Panc1 (cell line): ENCODE measurements at regions not wholly inside any gene's neighbourhood (a gene's known extent, or its start where the extent isn't known, plus 50 kb on each side); places are given as distances from the start of the nearest gene placed in this dataset.

Source experiments
- ATAC-seq: fragments of 200-7000 bp; cut with Tn5 transposase; 2 replicates; pipeline ENCODE4 v1.9.1; 2020; ENCODE audit warnings: mild to moderate bottlenecking, moderate library complexity
- BruUV-seq: library from RNA; stranded (reverse); fragments of 400-500 nt; replicated peaks from 2 replicates; lab custom pipeline; 2021; lab: Mats Ljungman, UMichigan
- CTCF ChIA-PET: fragments of 300-600 bp; sonication (Branson Sonifier 250); formaldehyde crosslinking; loops from one replicate; lab custom pipeline; 2022; ENCODE audit warnings: antibody characterized with exemption; lab: Charles Lee
- POLR2A ChIA-PET: fragments of 300-600 bp; sonication (Branson Sonifier 250); formaldehyde crosslinking; loops from one replicate; lab custom pipeline; 2022; ENCODE audit warnings: antibody characterized with exemption; lab: Charles Lee
- DNase-seq: peaks from one replicate; pipeline ENCODE4 v3.0.0-alpha.2; 2010; ENCODE audit warnings: low read depth, low spot score
- H3K27ac ChIP-seq: 2 replicates; pipeline ENCODE4 v1.5.1; 2011; ENCODE audit warnings: mild to moderate bottlenecking, low read length, inconsistent platforms
- H3K27me3 ChIP-seq: fragments of 200-500 bp; sonication (Bioruptor generic); 2 replicates; pipeline ENCODE4 v1.6.0; 2014; ENCODE audit warnings: low read length, inconsistent platforms; ENCODE audit not compliant: control insufficient read depth, insufficient read depth
- H3K36me3 ChIP-seq: fragments of 200-500 bp; sonication (Bioruptor generic); 2 replicates; pipeline ENCODE4 v1.5.1; 2014; ENCODE audit warnings: inconsistent platforms, mild to moderate bottlenecking, low read length, moderate library complexity; ENCODE audit not compliant: control insufficient read depth, insufficient read depth
- H3K4me1 ChIP-seq: 2 replicates; pipeline ENCODE4 v1.5.1; 2011; ENCODE audit warnings: inconsistent platforms, mild to moderate bottlenecking, low read length, moderate library complexity; ENCODE audit not compliant: control insufficient read depth, insufficient read depth
- H3K4me3 ChIP-seq, 2 experiments: 2 replicates each; pipeline ENCODE4 v1.5.1; 2011 to 2012; ENCODE audit warnings: low read depth in 2 of 2, low read length in 2 of 2, mild to moderate bottlenecking in 2 of 2, inconsistent platforms in 1 of 2, moderate library complexity in 1 of 2
- H3K9me3 ChIP-seq: fragments of 200-500 bp; sonication (Bioruptor generic); 2 replicates; pipeline ENCODE4 v1.5.1; 2014; ENCODE audit warnings: low read depth, mild to moderate bottlenecking, inconsistent platforms, low read length, moderate library complexity; ENCODE audit not compliant: control insufficient read depth, insufficient read depth
- CTCF ChIP-seq: fragments of 450-650 bp; IDR thresholded peaks from 2 replicates; pipeline ENCODE4 v1.5.1; 2017; ENCODE audit warnings: mild to moderate bottlenecking
- POLR2AphosphoS5 ChIP-seq: IDR thresholded peaks from 2 replicates; pipeline ENCODE4 v1.6.1; 2012; ENCODE audit warnings: mild to moderate bottlenecking, low read depth, low read length, moderate library complexity
- REST ChIP-seq, 2 experiments: IDR thresholded peaks; 2 replicates each; pipeline ENCODE4 v1.6.1; 2011 to 2012; ENCODE audit warnings: low read depth in 2 of 2, control low read depth in 1 of 2, low read length in 1 of 2, mild to moderate bottlenecking in 1 of 2, moderate library complexity in 1 of 2; ENCODE audit not compliant: insufficient read depth in 1 of 2
- SIN3A ChIP-seq: IDR thresholded peaks from 2 replicates; pipeline ENCODE4 v1.6.1; 2012; ENCODE audit warnings: low read depth, mild to moderate bottlenecking, low read length, moderate library complexity, borderline replicate concordance; ENCODE audit not compliant: insufficient read depth
- TCF7L2 ChIP-seq: IDR thresholded peaks from 2 replicates; pipeline ENCODE4 v1.6.1; 2011; ENCODE audit warnings: mild to moderate bottlenecking, low read depth, low read length, inconsistent platforms
- in situ Hi-C: cut with HindIII; loops from 2 replicates; pipeline ENCODE4 v1.10.0; 2016; ENCODE audit warnings: low sequenced_read_pairs, low pct_unique_long_range_greater_than_20kb
- intact Hi-C: fragments of 100-400 bp; cut with micrococcal nuclease; formaldehyde crosslinking; loops from one replicate; pipeline ENCODE4 v1.10.0; 2022; ENCODE audit not compliant: unreplicated experiment

- in situ Hi-C loops (no loop called here), intact Hi-C loops (no loop called here)
- Histone ChIP-seq H3K27me3 (no peaks in the 10 kb centered on the region), H3K9me3 (no peaks in the 10 kb centered on the region), H3K4me3 (no peak overlapping the region), H3K27ac (no peak overlapping the region), H3K4me1 (no peaks in the 10 kb centered on the region), H3K36me3 (no peaks in the 10 kb centered on the region)
- ChIA-PET POLR2A (no interaction called here), CTCF (no interaction called here)
- ATAC-seq (no peak), DNase-seq (no peak)
- TF ChIP-seq REST (IDR thresholded peaks at IDR 0.05; ENCODE audit: insufficient read depth in 1 of 2, low read depth in 2 of 2, low read length in 1 of 2) (no peak), SIN3A (no peak), POLR2AphosphoS5 (no peak), CTCF (no peak), TCF7L2 (no peak)
- no TSS peak for BruUV-seq
Observed at GRCh38 chr10:111820471-111820870, 363.1 kb downstream of the GPAM start.

- no peaks in the 10 kb centered on the region for H3K27me3 ChIP-seq
- no peak overlapping the region for H3K27ac ChIP-seq
- ChIA-PET POLR2A (no interaction called here), CTCF (no interaction called here)
- TF ChIP-seq POLR2AphosphoS5 (no peak), REST (IDR thresholded peaks at IDR 0.05; ENCODE audit: insufficient read depth in 1 of 2, low read depth in 2 of 2, low read length in 1 of 2) (no peak), CTCF (no peak), TCF7L2 (no peak), SIN3A (no peak)
- DNase-seq (no peak), ATAC-seq (no peak)
- H3K9me3 ChIP-seq, result no peaks in the 10 kb centered on the region
- H3K4me1 ChIP-seq, result no peaks in the 10 kb centered on the region
- no peak overlapping the region for H3K4me3 ChIP-seq
- no TSS peak for BruUV-seq
- intact Hi-C loops (no loop called here), in situ Hi-C loops (no loop called here)
- no peaks in the 10 kb centered on the region for H3K36me3 ChIP-seq
Observed at GRCh38 chr10:111821871-111822270, 361.7 kb downstream of the GPAM start.
